ENCODE measurements at regions not wholly inside any gene's neighbourhood (a gene's known extent, or its start where the extent isn't known, plus 50 kb on each side); places are given as distances from the start of the nearest gene placed in this dataset.

GRCh38 chr18:55106466-55106865 is 147.2 kb upstream of the CCDC68 start:
- Mint-ChIP-seq H3K9me3 (no peaks in the 10 kb centered on the region), H3K4me3 (no peak overlapping the region), H3K27me3 (ENCODE audit: insufficient read depth, low read depth) (no peaks in the 10 kb centered on the region), H3K4me1 (peaks cover 2% of the 10 kb centered on the region), H3K27ac (no peak overlapping the region), H3K36me3 (no peaks in the 10 kb centered on the region)
- H4K20me1 ChIP-seq (ENCODE audit: low read depth): no peaks in the 10 kb centered on the region
- TF ChIP-seq EZH2phosphoT487 (IDR thresholded peaks at IDR 0.05) (no peak), CTCF (IDR thresholded peaks at IDR 0.05) (no peak), EZH2 (IDR thresholded peaks at IDR 0.05) (no peak)
- no peaks in the 10 kb centered on the region for H3K9me3 ChIP-seq (ENCODE audit: low read depth)
- peaks cover 4% of the 10 kb centered on the region for H3K4me1 ChIP-seq
- H3K27me3 ChIP-seq: no peaks in the 10 kb centered on the region
- no peaks in the 10 kb centered on the region for H3F3A ChIP-seq (ENCODE audit: low read depth)
- no peak for DNase-seq (ENCODE audit: low spot score)
- no peak overlapping the region for H3K27ac ChIP-seq
- H3K36me3 ChIP-seq: no peaks in the 10 kb centered on the region
- H2AFZ ChIP-seq (replicated peaks): no peak overlapping the region
- no peak overlapping the region for H3K4me2 ChIP-seq
- H3K4me3 ChIP-seq: no peak overlapping the region
- H3K9ac ChIP-seq: no peak overlapping the region
- no peaks in the 10 kb centered on the region for H3K79me2 ChIP-seq (ENCODE audit: low read depth)

GRCh38 chr18:55105873-55106272 is 146.6 kb upstream of the CCDC68 start:
- Histone ChIP-seq H3K9me3 (ENCODE audit: low read depth) (no peaks in the 10 kb centered on the region), H3K4me1 (peaks cover 4% of the 10 kb centered on the region), H3K4me2 (no peak overlapping the region), H3F3A (ENCODE audit: low read depth) (no peaks in the 10 kb centered on the region), H3K79me2 (ENCODE audit: low read depth) (no peaks in the 10 kb centered on the region), H3K36me3 (no peaks in the 10 kb centered on the region), H2AFZ (replicated peaks) (no peak overlapping the region), H4K20me1 (ENCODE audit: low read depth) (no peaks in the 10 kb centered on the region), H3K9ac (no peak overlapping the region), H3K27ac (no peak overlapping the region), H3K4me3 (no peak overlapping the region), H3K27me3 (no peaks in the 10 kb centered on the region)
- Mint-ChIP-seq H3K27ac (no peak overlapping the region), H3K27me3 (ENCODE audit: insufficient read depth, low read depth) (no peaks in the 10 kb centered on the region), H3K4me3 (no peak overlapping the region), H3K4me1 (peaks cover 2% of the 10 kb centered on the region), H3K36me3 (no peaks in the 10 kb centered on the region), H3K9me3 (no peaks in the 10 kb centered on the region)
- no peak for DNase-seq (ENCODE audit: low spot score)
- TF ChIP-seq CTCF (IDR thresholded peaks at IDR 0.05) (no peak), EZH2 (IDR thresholded peaks at IDR 0.05) (no peak), EZH2phosphoT487 (IDR thresholded peaks at IDR 0.05) (no peak)

- H3K27me3 Mint-ChIP-seq (ENCODE audit: insufficient read depth, low read depth): no peaks in the 10 kb centered on the region
- H3K9me3 Mint-ChIP-seq: no peaks in the 10 kb centered on the region
- H3F3A ChIP-seq (ENCODE audit: low read depth): no peaks in the 10 kb centered on the region
- no peaks in the 10 kb centered on the region for H3K36me3 ChIP-seq
- H3K27me3 ChIP-seq: no peaks in the 10 kb centered on the region
- no peak for DNase-seq (ENCODE audit: low spot score)
- TF ChIP-seq CTCF (IDR thresholded peaks at IDR 0.05) (no peak), EZH2 (IDR thresholded peaks at IDR 0.05) (no peak), EZH2phosphoT487 (IDR thresholded peaks at IDR 0.05) (no peak)
- H3K9me3 ChIP-seq (ENCODE audit: low read depth): no peaks in the 10 kb centered on the region
- H3K4me3 ChIP-seq: no peak overlapping the region
- H3K4me2 ChIP-seq: no peak overlapping the region
- no peaks in the 10 kb centered on the region for H3K4me1 ChIP-seq
- H3K27ac Mint-ChIP-seq: no peak overlapping the region
- no peaks in the 10 kb centered on the region for H3K36me3 Mint-ChIP-seq
- H3K27ac ChIP-seq: no peak overlapping the region
- H3K4me1 Mint-ChIP-seq: peaks cover 2% of the 10 kb centered on the region
- H4K20me1 ChIP-seq (ENCODE audit: low read depth): no peaks in the 10 kb centered on the region
- H2AFZ ChIP-seq (replicated peaks): no peak overlapping the region
- H3K79me2 ChIP-seq (ENCODE audit: low read depth): no peaks in the 10 kb centered on the region
- no peak overlapping the region for H3K9ac ChIP-seq
- H3K4me3 Mint-ChIP-seq: no peak overlapping the region
Observed at GRCh38 chr18:55102958-55103456, 143.7 kb upstream of the CCDC68 start.

Measured in neural progenitor cell (in vitro differentiated cells).